ENCODE measurements at regions not wholly inside any gene's neighbourhood (a gene's known extent, or its start where the extent isn't known, plus 50 kb on each side); places are given as distances from the start of the nearest gene placed in this dataset.
A peak's percentile ranks its signal among the peaks of the same experiment; 100 is the strongest.
"Not testable (repeated sequence)": the region's sequence is repeated elsewhere in the genome, so short reads cannot be mapped to it uniquely, and the experiment has no call there.

- CTCF ChIA-PET, result interaction anchor here (0.7 kb wide), 1 partner anchor 11 kb away, joined by 3 read pairs; no protein-coding TSS in a partner anchor
- Histone ChIP-seq H3K36me3 (ENCODE audit: insufficient read depth, low read length, poor library complexity, severe bottlenecking) (no peaks in the 10 kb centered on the region), H3K4me3 (ENCODE audit: low read depth, low read length, poor library complexity, severe bottlenecking) (no peak overlapping the region), H3K4me1 (ENCODE audit: insufficient read depth, low read length, poor library complexity, severe bottlenecking) (no peaks in the 10 kb centered on the region), H3K9me3 (ENCODE audit: low read depth, low read length, poor library complexity, severe bottlenecking) (no peaks in the 10 kb centered on the region), H3K27ac (ENCODE audit: low read depth, low read length, poor library complexity, severe bottlenecking) (no peak overlapping the region), H3K27me3 (replicated peaks; ENCODE audit: insufficient read depth, low read depth, low read length, poor library complexity) (no peaks in the 10 kb centered on the region)
- no TSS peak for BruUV-seq (replicated peaks)
- peak; percentile 22 for DNase-seq (ENCODE audit: low spot score)
- TF ChIP-seq EZH2 (IDR thresholded peaks at IDR 0.05; ENCODE audit: borderline replicate concordance, low read depth, low read length, poor library complexity, severe bottlenecking), result no peak
- TF ChIP-seq, protein P1, sequence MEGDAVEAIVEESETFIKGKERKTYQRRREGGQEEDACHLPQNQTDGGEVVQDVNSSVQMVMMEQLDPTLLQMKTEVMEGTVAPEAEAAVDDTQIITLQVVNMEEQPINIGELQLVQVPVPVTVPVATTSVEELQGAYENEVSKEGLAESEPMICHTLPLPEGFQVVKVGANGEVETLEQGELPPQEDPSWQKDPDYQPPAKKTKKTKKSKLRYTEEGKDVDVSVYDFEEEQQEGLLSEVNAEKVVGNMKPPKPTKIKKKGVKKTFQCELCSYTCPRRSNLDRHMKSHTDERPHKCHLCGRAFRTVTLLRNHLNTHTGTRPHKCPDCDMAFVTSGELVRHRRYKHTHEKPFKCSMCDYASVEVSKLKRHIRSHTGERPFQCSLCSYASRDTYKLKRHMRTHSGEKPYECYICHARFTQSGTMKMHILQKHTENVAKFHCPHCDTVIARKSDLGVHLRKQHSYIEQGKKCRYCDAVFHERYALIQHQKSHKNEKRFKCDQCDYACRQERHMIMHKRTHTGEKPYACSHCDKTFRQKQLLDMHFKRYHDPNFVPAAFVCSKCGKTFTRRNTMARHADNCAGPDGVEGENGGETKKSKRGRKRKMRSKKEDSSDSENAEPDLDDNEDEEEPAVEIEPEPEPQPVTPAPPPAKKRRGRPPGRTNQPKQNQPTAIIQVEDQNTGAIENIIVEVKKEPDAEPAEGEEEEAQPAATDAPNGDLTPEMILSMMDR (conservative IDR thresholded peaks at IDR 0.05; ENCODE audit: low read depth, low read length), result no peak
- POLR2A ChIA-PET (ENCODE audit: low non-redundant PET), result no interaction called here
- intact Hi-C loops (cut with micrococcal nuclease; ENCODE audit: unreplicated experiment), result no loop called here
Measured at GRCh38 chr2:203623661-203624060, 82.8 kb upstream of the CD28 start.

GRCh38 chr2:203625701-203626100, 80.7 kb upstream of the CD28 start:
- no peak overlapping the region for H3K27ac ChIP-seq (ENCODE audit: low read depth, low read length, poor library complexity, severe bottlenecking)
- POLR2A ChIA-PET (ENCODE audit: low non-redundant PET), result no interaction called here
- no peaks in the 10 kb centered on the region for H3K27me3 ChIP-seq (replicated peaks; ENCODE audit: insufficient read depth, low read depth, low read length, poor library complexity)
- H3K36me3 ChIP-seq (ENCODE audit: insufficient read depth, low read length, poor library complexity, severe bottlenecking), result no peaks in the 10 kb centered on the region
- H3K4me3 ChIP-seq (ENCODE audit: low read depth, low read length, poor library complexity, severe bottlenecking), result no peak overlapping the region
- intact Hi-C loops (cut with micrococcal nuclease; ENCODE audit: unreplicated experiment), result no loop called here
- H3K9me3 ChIP-seq (ENCODE audit: low read depth, low read length, poor library complexity, severe bottlenecking), result no peaks in the 10 kb centered on the region
- no TSS peak for BruUV-seq (replicated peaks)
- no peak for DNase-seq (ENCODE audit: low spot score)
- TF ChIP-seq EZH2 (IDR thresholded peaks at IDR 0.05; ENCODE audit: borderline replicate concordance, low read depth, low read length, poor library complexity, severe bottlenecking), result no peak
- TF ChIP-seq, protein P1 (conservative IDR thresholded peaks at IDR 0.05; ENCODE audit: low read depth, low read length), result no peak
- no peaks in the 10 kb centered on the region for H3K4me1 ChIP-seq (ENCODE audit: insufficient read depth, low read length, poor library complexity, severe bottlenecking)
- CTCF ChIA-PET, result no interaction called here

GRCh38 chr2:203626247-203626646, 80.2 kb upstream of the CD28 start:
- H3K36me3 ChIP-seq (ENCODE audit: insufficient read depth, low read length, poor library complexity, severe bottlenecking); BruUV-seq (replicated peaks); CTCF ChIA-PET; H3K4me3 ChIP-seq (ENCODE audit: low read depth, low read length, poor library complexity, severe bottlenecking); H3K27ac ChIP-seq (ENCODE audit: low read depth, low read length, poor library complexity, severe bottlenecking); H3K27me3 ChIP-seq (replicated peaks; ENCODE audit: insufficient read depth, low read depth, low read length, poor library complexity); H3K9me3 ChIP-seq (ENCODE audit: low read depth, low read length, poor library complexity, severe bottlenecking); H3K4me1 ChIP-seq (ENCODE audit: insufficient read depth, low read length, poor library complexity, severe bottlenecking); intact Hi-C loops (cut with micrococcal nuclease; ENCODE audit: unreplicated experiment); DNase-seq (ENCODE audit: low spot score); POLR2A ChIA-PET (ENCODE audit: low non-redundant PET): not testable (repeated sequence)

DNA sequence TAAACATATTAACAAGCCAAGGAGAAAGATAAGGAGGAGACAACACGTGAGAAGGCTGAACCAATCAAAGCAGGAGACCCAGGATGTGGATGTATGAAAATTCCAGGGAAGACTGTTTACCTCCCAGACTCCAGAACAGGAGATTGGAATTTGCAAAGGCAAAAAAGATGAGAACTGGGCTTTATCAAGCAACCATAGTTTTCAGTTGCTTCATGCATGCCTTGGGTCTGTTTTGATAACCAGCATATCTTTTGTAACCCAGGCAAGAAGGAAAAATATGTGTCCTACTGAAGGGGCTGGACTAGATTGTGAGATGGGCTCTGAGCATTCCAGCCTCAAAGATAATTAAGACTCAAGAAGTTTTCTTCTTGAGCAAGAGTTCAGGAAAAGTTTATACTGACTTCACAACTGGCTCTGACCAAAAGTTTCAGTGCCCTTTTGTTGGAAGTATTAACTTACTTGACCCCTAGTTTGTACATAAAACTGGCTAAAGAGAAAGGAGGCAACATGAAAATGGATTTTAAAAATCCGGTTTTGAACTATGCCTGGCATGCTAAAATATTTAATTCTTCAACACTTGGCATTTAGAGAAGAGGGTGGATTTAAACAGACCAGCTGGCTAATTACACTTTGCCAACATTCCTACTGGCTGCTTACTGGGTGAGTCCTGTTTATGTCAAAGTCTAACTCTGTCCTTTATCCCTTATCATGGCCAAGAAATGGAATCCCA, 79.3 kb upstream of the CD28 start:
- H3K9me3 ChIP-seq (ENCODE audit: low read depth, low read length, poor library complexity, severe bottlenecking), result no peaks in the 10 kb centered on the region
- TF ChIP-seq, protein P1 (conservative IDR thresholded peaks at IDR 0.05; ENCODE audit: low read depth, low read length), result no peak
- H3K4me1 ChIP-seq (ENCODE audit: insufficient read depth, low read length, poor library complexity, severe bottlenecking), result no peaks in the 10 kb centered on the region
- H3K27ac ChIP-seq (ENCODE audit: low read depth, low read length, poor library complexity, severe bottlenecking), result no peak overlapping the region
- no peaks in the 10 kb centered on the region for H3K27me3 ChIP-seq (replicated peaks; ENCODE audit: insufficient read depth, low read depth, low read length, poor library complexity)
- intact Hi-C loops (cut with micrococcal nuclease; ENCODE audit: unreplicated experiment), result no loop called here
- DNase-seq (ENCODE audit: low spot score), result no peak
- CTCF ChIA-PET, result no interaction called here
- H3K36me3 ChIP-seq (ENCODE audit: insufficient read depth, low read length, poor library complexity, severe bottlenecking), result no peaks in the 10 kb centered on the region
- POLR2A ChIA-PET (ENCODE audit: low non-redundant PET), result no interaction called here
- no peak overlapping the region for H3K4me3 ChIP-seq (ENCODE audit: low read depth, low read length, poor library complexity, severe bottlenecking)
- no TSS peak for BruUV-seq (replicated peaks)
